Right lobe of liver (tissue), 4 donors: ENCODE measurements at regions not wholly inside any gene's neighbourhood (a gene's known extent, or its start where the extent isn't known, plus 50 kb on each side); places are given as distances from the start of the nearest gene placed in this dataset.

Source experiments
- CTCF ChIP-seq, 4 donors: fragments of 200-600 bp in 3 of 4; fragments of 450-650 bp in 1 of 4; IDR thresholded peaks; one replicate each; pipeline versions ENCODE4 v1.5.1 to v1.8.0; 2016 to 2022; ENCODE audit warnings: antibody characterized with exemption in 4 of 4, mild to moderate bottlenecking in 2 of 4
- POLR2A ChIP-seq: fragments of 450-650 bp; IDR thresholded peaks from one replicate; pipeline ENCODE4 v1.6.1; 2017; ENCODE audit warnings: antibody characterized with exemption, mild to moderate bottlenecking
- donor health status: DM: no; HTN: no; CAD: no.
- donor health status: DM: no; HTN: no; CAD: no.
- donor health status: DM: no; HTN: yes; CAD: no.

- no peak for TF ChIP-seq CTCF (IDR thresholded peaks at IDR 0.05)
- no peak for TF ChIP-seq POLR2A
Measured at GRCh38 chr3:181578743-181579142, 133.0 kb upstream of the SOX2 start.
